ENCODE measurements at regions not wholly inside any gene's neighbourhood (a gene's known extent, or its start where the extent isn't known, plus 50 kb on each side); places are given as distances from the start of the nearest gene placed in this dataset.

- no peak for TF ChIP-seq CTCF (IDR thresholded peaks at IDR 0.05; ENCODE audit: low read depth, low read length)
- H3K27me3 ChIP-seq (ENCODE audit: control insufficient read depth, insufficient read depth, low read length), result no peaks in the 10 kb centered on the region
- no peak for DNase-seq (ENCODE audit: low read depth, low spot score)
- H3K4me3 ChIP-seq (ENCODE audit: low read depth, low read length), result no peak overlapping the region
- H3K9me3 ChIP-seq (ENCODE audit: control insufficient read depth, insufficient read depth, low read length), result no peaks in the 10 kb centered on the region
- ChIA-PET CTCF (no interaction called here), POLR2A (no interaction called here)
- H3K27ac ChIP-seq (ENCODE audit: low read depth, low read length), result no peak overlapping the region
Measured at GRCh38 chr18:42525905-42526304, 570.9 kb downstream of the PIK3C3 start.

GRCh38 chr18:42527766-42528165 lies 572.7 kb downstream of the PIK3C3 start:
- no peak for DNase-seq (ENCODE audit: low read depth, low spot score)
- Histone ChIP-seq H3K4me3 (ENCODE audit: low read depth, low read length) (no peak overlapping the region), H3K9me3 (ENCODE audit: control insufficient read depth, insufficient read depth, low read length) (no peaks in the 10 kb centered on the region), H3K27me3 (ENCODE audit: control insufficient read depth, insufficient read depth, low read length) (no peaks in the 10 kb centered on the region), H3K27ac (ENCODE audit: low read depth, low read length) (no peak overlapping the region)
- no peak for TF ChIP-seq CTCF (IDR thresholded peaks at IDR 0.05; ENCODE audit: low read depth, low read length)
- ChIA-PET POLR2A (no interaction called here), CTCF (no interaction called here)

- no peaks in the 10 kb centered on the region for H3K27me3 ChIP-seq (ENCODE audit: control insufficient read depth, insufficient read depth, low read length)
- H3K4me3 ChIP-seq (ENCODE audit: low read depth, low read length), result no peak overlapping the region
- POLR2A ChIA-PET, result no interaction called here
- H3K27ac ChIP-seq (ENCODE audit: low read depth, low read length), result no peak overlapping the region
- no peaks in the 10 kb centered on the region for H3K9me3 ChIP-seq (ENCODE audit: control insufficient read depth, insufficient read depth, low read length)
- CTCF ChIA-PET, result no interaction called here
- no peak for TF ChIP-seq CTCF (IDR thresholded peaks at IDR 0.05; ENCODE audit: low read depth, low read length)
- DNase-seq (ENCODE audit: low read depth, low spot score), result no peak
Measured at GRCh38 chr18:42530276-42530675, 575.2 kb downstream of the PIK3C3 start.

- TF ChIP-seq CTCF (IDR thresholded peaks at IDR 0.05; ENCODE audit: low read depth, low read length), result no peak
- Histone ChIP-seq H3K9me3 (ENCODE audit: control insufficient read depth, insufficient read depth, low read length) (no peaks in the 10 kb centered on the region), H3K27ac (ENCODE audit: low read depth, low read length) (no peak overlapping the region), H3K4me3 (ENCODE audit: low read depth, low read length) (no peak overlapping the region), H3K27me3 (ENCODE audit: control insufficient read depth, insufficient read depth, low read length) (no peaks in the 10 kb centered on the region)
- POLR2A ChIA-PET, result no interaction called here
- CTCF ChIA-PET, result no interaction called here
- no peak for DNase-seq (ENCODE audit: low read depth, low spot score)
Measured at GRCh38 chr18:42532119-42532518, 577.1 kb downstream of the PIK3C3 start.

- Histone ChIP-seq H3K27ac (ENCODE audit: low read depth, low read length) (no peak overlapping the region), H3K4me3 (ENCODE audit: low read depth, low read length) (no peak overlapping the region), H3K27me3 (ENCODE audit: control insufficient read depth, insufficient read depth, low read length) (no peaks in the 10 kb centered on the region), H3K9me3 (ENCODE audit: control insufficient read depth, insufficient read depth, low read length) (no peaks in the 10 kb centered on the region)
- DNase-seq (ENCODE audit: low read depth, low spot score), result no peak
- ChIA-PET POLR2A (no interaction called here), CTCF (no interaction called here)
- no peak for TF ChIP-seq CTCF (IDR thresholded peaks at IDR 0.05; ENCODE audit: low read depth, low read length)
Measured at GRCh38 chr18:42533009-42533575, 578.1 kb downstream of the PIK3C3 start.
